SK-N-DZ (cell line): ENCODE measurements at regions not wholly inside any gene's neighbourhood (a gene's known extent, or its start where the extent isn't known, plus 50 kb on each side); places are given as distances from the start of the nearest gene placed in this dataset.
"Not testable (repeated sequence)": the region's sequence is repeated elsewhere in the genome, so short reads cannot be mapped to it uniquely, and the experiment has no call there.

Experiments
- DNase-seq: peaks from one replicate; pipeline ENCODE4 v3.0.0-alpha.2; 2015; ENCODE audit warnings: low spot score

DNA sequence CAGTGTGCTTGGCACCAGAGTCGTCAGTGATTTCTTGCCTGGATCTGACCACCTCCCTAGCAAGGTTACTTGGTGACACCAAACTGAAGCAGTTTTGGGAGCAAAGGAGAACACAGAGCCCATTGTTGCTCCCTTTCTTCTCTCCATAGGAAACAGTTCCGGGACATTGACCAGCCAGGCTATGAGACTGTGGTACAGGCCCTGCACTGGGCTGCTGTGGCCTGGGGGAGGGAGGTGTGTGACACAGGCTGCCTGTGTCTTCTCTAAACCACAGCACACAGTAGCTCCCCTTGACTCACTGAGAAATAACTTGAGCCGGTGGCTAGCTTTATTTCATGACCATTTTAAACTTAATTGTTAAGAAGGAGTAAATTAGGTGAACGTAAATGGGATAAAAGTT lies 214.8 kb upstream of the UBL3 start:
- DNase-seq = no peak

DNA sequence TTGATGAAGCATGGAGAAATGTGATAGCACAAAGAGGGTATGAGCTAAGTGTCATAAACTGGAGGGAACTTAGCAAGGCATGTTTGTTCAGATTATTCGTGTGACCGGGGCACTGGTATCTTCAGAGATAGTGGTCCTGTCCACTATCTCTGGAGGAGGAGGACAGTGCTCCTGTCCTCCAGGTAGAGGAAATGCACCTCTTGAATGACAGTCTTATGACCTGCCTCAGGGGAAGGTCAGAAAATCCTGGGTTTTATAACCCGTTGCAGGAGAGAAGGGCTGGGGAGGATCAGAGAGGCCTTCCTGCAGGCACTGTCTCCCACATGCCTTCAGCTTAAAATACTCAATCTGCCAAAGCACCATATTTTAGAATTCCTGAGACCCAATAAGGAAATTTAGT lies 213.5 kb upstream of the UBL3 start:
- DNase-seq = no peak

DNA sequence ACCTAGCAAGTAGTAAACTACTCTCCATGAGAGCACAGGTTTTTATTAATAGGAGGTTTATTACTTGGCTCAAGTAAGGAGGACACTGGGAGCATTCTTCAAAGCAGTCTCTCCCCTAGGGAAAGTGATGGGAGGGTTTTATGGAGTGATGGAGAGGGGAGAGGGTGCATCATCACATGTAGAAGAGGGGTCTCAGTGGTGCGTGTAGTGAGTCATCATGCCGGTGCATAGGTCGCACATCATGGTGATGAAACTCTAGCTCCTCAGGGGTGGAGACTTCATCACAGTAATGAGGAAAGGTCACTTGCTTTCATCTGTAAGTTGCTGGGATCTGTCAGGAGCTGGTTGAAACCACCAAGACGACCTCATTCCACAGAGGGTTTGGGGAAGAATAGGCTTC lies 210.8 kb upstream of the UBL3 start:
- no peak for DNase-seq

DNA sequence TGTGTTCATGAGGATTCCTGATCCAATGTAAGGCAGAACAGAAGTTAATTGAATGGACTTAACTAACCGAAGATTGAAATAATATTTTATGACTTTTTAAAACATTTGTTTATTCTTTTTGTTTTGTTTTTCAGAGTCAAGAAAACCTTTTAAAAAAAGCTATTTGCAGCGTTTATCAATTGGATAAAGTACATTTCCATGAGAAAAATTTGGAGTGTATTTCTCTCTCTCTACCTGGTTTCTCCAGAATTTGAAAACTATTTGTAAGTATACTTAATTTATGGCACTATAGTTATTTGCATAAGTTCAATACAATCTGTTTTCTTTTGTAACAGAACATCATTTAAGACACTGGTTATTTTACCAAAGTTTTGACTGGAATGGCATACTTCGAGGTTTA lies 208.0 kb upstream of the UBL3 start:
- DNase-seq = no peak

DNA sequence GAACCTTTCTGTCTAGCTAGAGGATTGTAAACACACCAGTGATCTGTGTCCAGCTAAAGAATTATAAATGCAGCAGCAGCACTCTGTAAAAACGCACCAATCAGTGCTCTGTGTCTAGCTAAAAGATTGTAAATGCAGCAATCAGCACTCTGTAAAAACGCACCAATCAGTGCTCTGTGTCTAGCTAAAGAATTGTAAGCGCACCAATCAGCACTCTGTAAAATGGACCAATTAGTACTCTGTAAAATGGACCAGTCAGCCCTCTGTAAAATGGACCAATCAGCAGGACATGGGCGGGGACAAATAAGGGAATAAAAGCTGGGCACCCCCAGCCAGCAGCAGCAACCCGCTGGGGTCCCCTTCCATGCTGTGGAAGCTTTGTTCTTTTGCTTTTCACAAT lies 204.1 kb upstream of the UBL3 start:
- DNase-seq = not testable (repeated sequence)

DNA sequence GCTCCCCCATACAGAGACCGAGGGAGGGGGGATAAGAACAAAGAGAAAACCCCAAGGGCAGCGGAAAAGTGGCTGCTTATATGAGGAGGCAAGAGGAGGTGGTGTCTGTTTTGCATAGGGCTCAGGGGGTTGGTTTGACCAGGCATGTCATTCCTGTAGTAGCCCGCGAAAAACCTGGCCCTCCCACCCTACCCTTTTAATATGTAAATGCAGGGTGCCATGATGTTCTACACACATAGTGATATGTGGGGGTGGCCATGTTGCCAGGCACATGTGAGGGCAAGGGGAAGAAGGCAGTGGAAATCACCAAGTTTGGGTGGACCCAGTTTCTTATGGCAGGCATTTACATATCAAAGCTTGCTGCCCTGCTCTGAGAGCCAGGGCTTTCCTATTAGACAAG lies 203.5 kb upstream of the UBL3 start:
- no peak for DNase-seq

GRCh38 chr13:30052120-30052519 lies 201.7 kb upstream of the UBL3 start:
- DNase-seq = no peak

GRCh38 chr13:30051531-30052060 lies 201.2 kb upstream of the UBL3 start:
- DNase-seq = no peak

GRCh38 chr13:30049692-30050091 lies 199.3 kb upstream of the UBL3 start:
- DNase-seq = no peak

DNA sequence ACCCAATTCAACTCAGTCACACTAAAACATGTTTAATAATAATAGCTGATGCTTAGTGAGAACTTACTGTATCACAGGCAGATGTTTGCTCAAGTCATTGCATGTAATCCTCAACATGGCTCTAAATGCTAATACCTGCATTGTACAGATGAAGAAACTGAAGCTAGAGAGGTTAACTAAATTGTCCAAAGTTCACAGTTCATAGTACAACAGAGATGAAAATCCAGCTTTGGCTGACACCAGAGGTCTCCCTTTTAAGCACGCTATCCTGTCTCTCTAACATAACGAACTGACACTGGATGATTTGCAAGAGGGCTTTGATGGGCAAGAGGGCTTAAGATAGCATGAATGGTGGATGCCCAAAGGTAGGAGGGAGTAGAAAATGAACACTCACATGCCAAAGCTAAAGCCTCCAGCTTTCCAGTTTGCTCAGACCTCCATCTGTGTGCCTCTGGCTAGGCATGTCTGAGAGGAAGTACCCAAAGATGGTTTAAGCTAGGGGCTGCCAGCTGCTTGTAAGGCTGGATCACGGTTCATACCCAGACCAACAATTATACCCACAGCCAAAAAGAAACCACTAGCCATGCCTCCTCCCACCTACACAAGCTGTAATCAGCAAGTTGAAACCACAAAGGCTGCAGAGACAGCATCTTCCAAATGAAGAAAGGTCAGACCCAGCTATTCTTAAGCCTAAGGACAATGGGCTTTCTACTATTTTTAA lies 196.9 kb upstream of the UBL3 start:
- DNase-seq = no peak

DNA sequence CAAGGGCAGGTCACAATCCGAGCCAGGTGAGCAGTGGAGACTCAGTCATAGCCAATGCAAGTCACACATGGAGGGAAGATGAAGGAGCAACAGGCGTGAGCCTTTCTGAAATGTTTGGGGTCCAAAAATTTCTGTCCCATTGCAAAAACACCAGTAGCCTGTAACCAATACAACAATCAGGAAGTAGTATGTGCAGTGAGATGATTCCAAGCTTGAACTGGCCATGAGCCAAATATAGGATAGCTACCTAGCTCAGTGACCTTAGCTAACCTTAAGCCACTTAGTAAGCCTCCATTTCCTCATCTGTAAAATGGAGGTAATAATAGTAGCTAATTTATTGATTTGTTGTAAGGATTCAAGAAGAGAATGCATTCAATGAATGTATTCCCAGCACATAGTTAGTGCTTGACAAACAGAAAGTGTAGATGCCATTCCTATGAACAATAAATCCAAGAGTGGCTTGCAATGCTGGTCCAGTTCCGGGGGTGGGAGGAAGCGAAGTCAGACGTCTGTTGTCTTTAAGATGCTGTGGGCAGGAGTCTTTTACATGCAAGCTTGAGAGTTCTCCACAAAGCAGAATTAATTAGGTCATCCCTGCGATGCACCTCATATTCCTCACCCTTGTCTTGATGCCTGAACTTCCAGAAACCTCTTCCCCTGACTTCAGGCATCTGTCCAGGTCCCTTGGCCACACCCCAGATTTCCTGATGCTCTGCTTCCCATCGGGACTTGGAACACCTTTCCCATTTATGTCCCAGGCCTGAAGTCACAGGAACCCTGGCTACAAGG lies 195.7 kb upstream of the UBL3 start:
- DNase-seq = no peak

DNA sequence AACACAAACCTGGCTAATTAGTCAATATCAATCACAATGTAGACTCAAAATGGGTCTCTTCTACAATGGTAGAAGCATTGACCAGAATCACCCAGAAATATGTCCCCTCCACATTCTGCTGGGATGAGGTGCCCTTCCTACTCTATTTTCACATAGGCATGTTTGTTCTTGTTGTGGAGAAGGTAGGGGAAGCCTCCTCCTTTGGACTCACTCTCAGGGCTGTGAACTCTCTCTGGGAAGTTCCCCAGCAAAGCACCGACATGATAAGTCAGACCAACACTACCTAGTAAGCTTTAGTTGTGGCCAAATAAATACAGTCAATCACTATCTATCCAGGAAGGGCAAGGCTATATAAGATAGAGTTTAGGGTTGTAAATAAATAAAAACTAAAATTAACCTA lies 194.5 kb upstream of the UBL3 start:
- no peak for DNase-seq

DNA sequence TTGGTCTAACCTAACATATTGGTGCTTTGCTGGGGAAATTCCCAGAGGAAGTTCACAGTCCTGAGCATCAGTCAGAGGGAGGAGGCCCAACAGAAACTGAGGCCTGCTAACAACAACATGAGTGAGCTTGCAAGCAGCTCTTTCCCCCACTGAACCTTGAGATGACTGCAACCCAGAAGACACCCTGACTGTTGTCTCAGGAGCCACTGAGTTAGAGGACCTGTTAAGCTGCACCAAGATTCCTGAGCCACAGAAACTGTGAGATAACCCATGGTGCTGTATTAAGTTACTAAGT lies 193.2 kb upstream of the UBL3 start:
- no peak for DNase-seq

DNA sequence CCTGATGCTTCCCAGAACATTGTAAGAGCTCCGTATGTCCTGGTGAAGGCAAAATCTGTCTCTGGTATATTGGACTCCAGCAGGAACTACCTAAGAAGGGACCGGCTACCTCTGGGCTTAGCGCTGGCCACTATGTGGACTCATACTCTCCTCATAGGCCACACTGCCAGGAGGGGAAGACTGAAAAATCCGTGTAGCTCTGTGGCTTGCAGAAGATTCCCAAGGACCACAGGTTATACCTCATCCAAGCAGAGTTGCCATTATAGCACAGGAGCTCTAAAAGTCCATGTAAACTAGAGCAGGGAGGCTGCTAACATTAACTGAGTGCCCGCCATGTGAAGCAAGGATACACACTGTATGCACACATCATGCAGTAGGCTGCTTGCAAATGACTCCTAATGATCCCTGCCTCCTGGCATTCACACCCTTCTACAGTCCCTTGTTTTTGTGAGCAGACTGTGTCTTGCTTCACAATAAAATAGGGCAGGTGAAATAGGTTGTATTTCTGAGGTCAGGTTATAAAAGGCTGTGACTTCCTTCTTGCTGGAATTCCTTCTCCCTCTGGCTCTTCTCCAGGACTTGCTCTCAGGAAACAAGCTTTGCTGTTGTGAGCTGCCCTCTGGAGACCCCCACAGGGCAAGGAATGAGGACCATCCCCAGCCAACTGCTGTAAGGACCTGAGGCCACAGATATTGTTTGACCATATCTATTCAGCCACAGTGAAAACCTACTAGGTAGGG lies 192.6 kb upstream of the UBL3 start:
- DNase-seq = no peak

GRCh38 chr13:30042272-30042671 lies 191.9 kb upstream of the UBL3 start:
- DNase-seq = no peak

- DNase-seq = no peak
These were observed 189.1 kb upstream of the UBL3 start for GRCh38 chr13:30039511-30039911.

DNA sequence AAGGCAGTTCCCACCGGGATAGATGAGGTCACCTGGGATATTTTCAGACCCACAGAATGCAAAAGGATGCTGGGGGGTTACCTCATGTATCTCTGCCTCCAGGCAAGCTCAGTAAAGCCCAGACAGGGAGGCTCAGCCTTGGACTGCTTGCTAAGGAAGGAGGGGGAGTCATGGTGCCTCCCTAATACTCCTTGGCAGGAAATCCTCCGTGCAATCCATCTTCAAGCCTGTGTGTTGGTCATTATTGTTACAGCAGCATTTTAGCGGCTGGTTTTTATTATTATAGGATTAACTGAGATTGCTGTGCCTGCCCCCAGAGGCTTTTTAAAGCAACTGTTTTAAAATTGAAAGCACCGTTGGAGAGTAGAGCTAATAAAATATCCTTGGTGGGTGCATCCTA lies 188.5 kb upstream of the UBL3 start:
- no peak for DNase-seq

DNA sequence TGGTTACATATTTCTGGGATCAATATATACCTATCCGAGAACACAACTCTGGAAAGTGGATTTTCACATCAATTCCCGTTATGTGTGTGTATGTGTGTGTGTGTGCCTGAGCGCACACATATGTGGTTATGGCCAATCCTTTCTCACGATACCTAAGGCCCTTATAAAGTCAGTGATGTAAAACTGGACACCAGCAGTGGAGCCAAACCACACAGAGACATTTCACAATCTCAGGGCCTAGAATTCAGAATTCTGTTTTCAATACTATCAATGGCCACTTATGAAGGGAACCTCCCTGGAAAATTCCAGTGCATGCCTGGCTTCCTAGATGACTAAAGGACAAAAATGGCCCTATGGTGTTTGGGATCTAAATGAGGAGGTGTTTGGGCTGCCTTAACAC lies 187.3 kb upstream of the UBL3 start:
- DNase-seq = no peak

DNA sequence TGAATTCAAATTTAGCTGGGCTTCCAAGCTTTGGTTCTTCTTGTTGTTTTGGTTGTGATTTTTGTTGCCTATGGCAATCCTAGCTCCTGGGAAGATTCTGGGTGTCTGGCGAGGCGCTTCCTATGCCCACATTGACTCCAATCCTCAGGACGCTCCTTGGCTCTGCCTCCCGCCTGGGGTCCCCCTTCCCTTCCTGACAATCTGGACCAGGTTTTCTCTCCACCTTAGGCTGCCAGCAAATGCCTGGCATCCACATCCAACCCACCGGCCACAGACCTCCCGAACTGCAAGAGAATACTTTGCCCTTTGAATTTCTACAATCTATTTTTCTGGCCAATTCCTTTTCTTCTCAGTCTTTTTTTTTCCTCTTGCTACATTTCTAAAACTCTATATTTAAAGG lies 186.9 kb upstream of the UBL3 start:
- DNase-seq = peak; percentile 41

GRCh38 chr13:30034458-30034795 lies 184.0 kb upstream of the UBL3 start:
- no peak for DNase-seq

- DNase-seq = no peak
These were observed 183.5 kb upstream of the UBL3 start for GRCh38 chr13:30033681-30034457.

GRCh38 chr13:30032263-30032662 lies 181.8 kb upstream of the UBL3 start:
- no peak for DNase-seq
